GM12864 (cell line): ENCODE measurements at regions not wholly inside any gene's neighbourhood (a gene's known extent, or its start where the extent isn't known, plus 50 kb on each side); places are given as distances from the start of the nearest gene placed in this dataset.
A peak's percentile ranks its signal among the peaks of the same experiment; 100 is the strongest.

Experiments
- DNase-seq: peaks from one replicate; pipeline ENCODE4 v3.0.0-alpha.2; 2011; ENCODE audit warnings: low read depth
- H3K4me3 ChIP-seq: 2 replicates; pipeline ENCODE4 v1.5.1; 2011; ENCODE audit warnings: mild to moderate bottlenecking, low read depth, low read length, control low read depth
- CTCF ChIP-seq: IDR thresholded peaks from 2 replicates; pipeline ENCODE4 v1.5.1; 2011; ENCODE audit warnings: low read depth, mild to moderate bottlenecking, moderate library complexity, low read length, control low read depth, inconsistent platforms; ENCODE audit errors: missing control alignments

GRCh38 chr5:26031481-26031880 is 1006.9 kb downstream of the CDH9 start:
- H3K4me3 ChIP-seq = no peak overlapping the region
- no peak for DNase-seq
- TF ChIP-seq CTCF = no peak

- no peak for TF ChIP-seq CTCF
- DNase-seq = no peak
- H3K4me3 ChIP-seq = no peak overlapping the region
These were observed 1012.3 kb downstream of the CDH9 start for GRCh38 chr5:26026044-26026443.

GRCh38 chr5:26024774-26025173 is 1013.6 kb downstream of the CDH9 start:
- no peak overlapping the region for H3K4me3 ChIP-seq
- no peak for DNase-seq
- TF ChIP-seq CTCF = peak; percentile 4

- TF ChIP-seq CTCF = no peak
- DNase-seq = no peak
These were observed 1015.0 kb downstream of the CDH9 start for GRCh38 chr5:26023361-26023760.

GRCh38 chr5:26014206-26014605 is 1024.2 kb downstream of the CDH9 start:
- no peak overlapping the region for H3K4me3 ChIP-seq
- TF ChIP-seq CTCF = no peak
- DNase-seq = no peak

More at GRCh38 chr5:26023361-26023760, 1015.0 kb downstream of the CDH9 start:
- no peak overlapping the region for H3K4me3 ChIP-seq

GRCh38 chr5:26012078-26012477 is 1026.3 kb downstream of the CDH9 start:
- no peak for DNase-seq
- TF ChIP-seq CTCF = no peak
- H3K4me3 ChIP-seq = no peak overlapping the region

- DNase-seq = no peak
- H3K4me3 ChIP-seq = no peak overlapping the region
- no peak for TF ChIP-seq CTCF
These were observed 1028.6 kb downstream of the CDH9 start for GRCh38 chr5:26009742-26010141.
